HepG2 (cell line): ENCODE measurements at regions not wholly inside any gene's neighbourhood (a gene's known extent, or its start where the extent isn't known, plus 50 kb on each side); places are given as distances from the start of the nearest gene placed in this dataset.

ENCODE experiments used
- ATAC-seq: fragments of 200-7000 bp; cut with Tn5 transposase; 3 replicates; pipeline ENCODE4 v1.9.1; 2020; ENCODE audit warnings: mild to moderate bottlenecking, moderate library complexity
- BruUV-seq: library from RNA; stranded (reverse); fragments of 400-500 nt; replicated peaks from 2 replicates; lab custom pipeline; 2021; lab: Mats Ljungman, UMichigan
- CTCF ChIA-PET: fragments of 300-600 bp; formaldehyde crosslinking; extraction: SDS; loops from one replicate; lab custom pipeline; 2021; ENCODE audit warnings: low total read pairs, inconsistent platforms, low intra/inter-chr PET ratio; lab: Yijun Ruan, JAX
- POLR2A ChIA-PET: fragments of 350-600 bp; sonication (Branson Sonifier 250); formaldehyde crosslinking; loops from one replicate; lab custom pipeline; 2020; ENCODE audit warnings: antibody characterized with exemption, inconsistent platforms; lab: Yijun Ruan, JAX
- DNase-seq: peaks from one replicate; pipeline ENCODE4 v3.0.0-alpha.2; 2015; ENCODE audit warnings: low spot score
- FAIRE-seq: peaks from 3 replicates; lab custom pipeline; 2011; peaks lifted over from hg19 to GRCh38; lab: Jason Lieb, UNC
- H2AFZ ChIP-seq: one replicate; pipeline ENCODE4 v1.6.1; 2011; ENCODE audit warnings: low read length, inconsistent platforms
- H3K27ac ChIP-seq: fragments of 300-600 bp; 3 replicates; pipeline ENCODE4 v1.8.0; 2011; ENCODE audit warnings: mixed run types, mild to moderate bottlenecking, mixed read lengths, low read length, inconsistent platforms; ENCODE audit not compliant: insufficient read depth; ENCODE audit errors: extremely low read length
- H3K27me3 ChIP-seq, 2 experiments: fragments of 200-600 bp in 1 of 2; 2 replicates in 1 of 2; 3 replicates in 1 of 2; pipeline versions ENCODE4 v1.6.0 to v1.8.0; 2011; ENCODE audit warnings: low read length in 2 of 2, mild to moderate bottlenecking in 2 of 2, moderate library complexity in 2 of 2, inconsistent platforms in 1 of 2; ENCODE audit not compliant: insufficient read depth in 2 of 2, control insufficient read depth in 1 of 2
- H3K36me3 ChIP-seq, 2 experiments: fragments of 200-600 bp in 1 of 2; replicated peaks in 1 of 2; 2 replicates in 1 of 2; 3 replicates in 1 of 2; pipeline versions ENCODE4 v1.5.1 to v1.8.0; 2011; ENCODE audit warnings: low read length in 2 of 2, inconsistent platforms in 1 of 2; ENCODE audit not compliant: insufficient read depth in 2 of 2, control insufficient read depth in 1 of 2
- H3K4me1 ChIP-seq: 2 replicates; pipeline ENCODE4 v1.5.1; 2012; ENCODE audit warnings: low read length, inconsistent platforms; ENCODE audit not compliant: insufficient read depth
- H3K4me2 ChIP-seq: 2 replicates; pipeline ENCODE4 v1.6.0; 2011; ENCODE audit warnings: low read depth, low read length, inconsistent platforms
- H3K4me3 ChIP-seq, 3 experiments: fragments of 200-600 bp in 1 of 3; sonication (generic), shearing (Covaris generic) in 1 of 3; replicated peaks in 1 of 3; 2 replicates each; pipeline ENCODE4 v1.5.1; 2011 to 2016; ENCODE audit warnings: low read length in 3 of 3, inconsistent platforms in 2 of 3, low read depth in 2 of 3, mild to moderate bottlenecking in 2 of 3, control low read depth in 1 of 3, mixed read lengths in 1 of 3; ENCODE audit not compliant: insufficient read depth in 1 of 3
- H3K79me2 ChIP-seq: one replicate; pipeline ENCODE4 v1.6.1; 2011; ENCODE audit warnings: low read length, inconsistent platforms; ENCODE audit not compliant: insufficient read depth
- H3K9ac ChIP-seq: 2 replicates; pipeline ENCODE4 v1.6.0; 2011; ENCODE audit warnings: mild to moderate bottlenecking, low read depth, low read length, inconsistent platforms; ENCODE audit not compliant: insufficient read depth
- H3K9me3 ChIP-seq: 2 replicates; pipeline ENCODE4 v1.5.1; 2012; ENCODE audit warnings: mild to moderate bottlenecking, low read length
- H4K20me1 ChIP-seq: 2 replicates; pipeline ENCODE4 v1.6.0; 2011; ENCODE audit warnings: inconsistent platforms, mild to moderate bottlenecking, low read length, moderate library complexity; ENCODE audit not compliant: insufficient read depth
- FOXK1 ChIP-seq: sonication (generic); formaldehyde crosslinking; IDR thresholded peaks from 2 replicates; pipeline ENCODE4 v1.4.0; 2020; ENCODE audit warnings: low read depth, missing genetic modification reagents, borderline replicate concordance
- MAZ ChIP-seq, 2 experiments: sonication (generic) in 1 of 2; formaldehyde crosslinking in 1 of 2; IDR thresholded peaks; 2 replicates each; pipeline versions ENCODE4 v1.5.0 to v1.6.1; 2012 to 2020; ENCODE audit warnings: low read depth in 2 of 2, mild to moderate bottlenecking in 2 of 2, borderline replicate concordance in 1 of 2, improper control_type of control experiment in 1 of 2, low read length in 1 of 2, missing genetic modification reagents in 1 of 2, moderate library complexity in 1 of 2
- RARA ChIP-seq: IDR thresholded peaks from 2 replicates; pipeline ENCODE4 v1.6.1; 2016; ENCODE audit warnings: missing genetic modification reagents, missing compliant biosample characterization
- RARG ChIP-seq: sonication (generic); formaldehyde crosslinking; IDR thresholded peaks from 2 replicates; pipeline ENCODE4 v1.4.0; 2020; ENCODE audit warnings: low read depth, mild to moderate bottlenecking, missing genetic modification reagents
- SMYD3 ChIP-seq: sonication (generic); formaldehyde crosslinking; IDR thresholded peaks from 2 replicates; pipeline ENCODE4 v1.8.1; 2023; ENCODE audit warnings: mild to moderate bottlenecking, missing genetic modification reagents
- TBX3 ChIP-seq: fragments of 450-650 bp; IDR thresholded peaks from 2 replicates; pipeline ENCODE4 v1.6.1; 2017; ENCODE audit warnings: antibody characterized with exemption, mild to moderate bottlenecking, inconsistent platforms, borderline replicate concordance
- ZFP62 ChIP-seq: sonication (generic); formaldehyde crosslinking; IDR thresholded peaks from 2 replicates; pipeline ENCODE4 v1.4.0; 2020; ENCODE audit warnings: missing genetic modification reagents
- ZMYM4 ChIP-seq: sonication (generic); formaldehyde crosslinking; IDR thresholded peaks from 2 replicates; pipeline ENCODE4 v1.8.1; 2023; ENCODE audit warnings: mild to moderate bottlenecking, missing genetic modification reagents
- ZNF331 ChIP-seq: sonication (generic); formaldehyde crosslinking; IDR thresholded peaks from 2 replicates; pipeline ENCODE4 v1.4.0; 2020; ENCODE audit warnings: missing genetic modification reagents
- ZNF34 ChIP-seq: sonication (generic); formaldehyde crosslinking; IDR thresholded peaks from 2 replicates; pipeline ENCODE4 v1.4.0; 2020; ENCODE audit warnings: mild to moderate bottlenecking, missing genetic modification reagents, borderline replicate concordance
- ZNF605 ChIP-seq: sonication (generic); formaldehyde crosslinking; IDR thresholded peaks from 2 replicates; pipeline ENCODE4 v1.8.0; 2022; ENCODE audit warnings: mild to moderate bottlenecking, missing genetic modification reagents
- WGBS: methylation state at CpG from one replicate; pipeline ENCODE4 v1.1.6; 2017; ENCODE audit warnings: low lambda C conversion rate; 5-methylcytosine and 5-hydroxymethylcytosine counted together
- in situ Hi-C: cut with HindIII; loops from 2 replicates; pipeline ENCODE4 v1.10.0; 2017; ENCODE audit warnings: low pct_unique_long_range_greater_than_20kb; ENCODE audit not compliant: extremely low pct_ligation_motif_present
- intact Hi-C: fragments of 100-400 bp; cut with micrococcal nuclease; formaldehyde crosslinking; loops from one replicate; pipeline ENCODE4 v1.10.0; 2022; ENCODE audit not compliant: unreplicated experiment
- TF ChIP-seq, protein P1 (sequence below): sonication (generic); formaldehyde crosslinking; IDR thresholded peaks from 2 replicates; pipeline ENCODE4 v1.5.1; 2020; ENCODE audit warnings: mild to moderate bottlenecking, missing genetic modification reagents, borderline replicate concordance

DNA sequence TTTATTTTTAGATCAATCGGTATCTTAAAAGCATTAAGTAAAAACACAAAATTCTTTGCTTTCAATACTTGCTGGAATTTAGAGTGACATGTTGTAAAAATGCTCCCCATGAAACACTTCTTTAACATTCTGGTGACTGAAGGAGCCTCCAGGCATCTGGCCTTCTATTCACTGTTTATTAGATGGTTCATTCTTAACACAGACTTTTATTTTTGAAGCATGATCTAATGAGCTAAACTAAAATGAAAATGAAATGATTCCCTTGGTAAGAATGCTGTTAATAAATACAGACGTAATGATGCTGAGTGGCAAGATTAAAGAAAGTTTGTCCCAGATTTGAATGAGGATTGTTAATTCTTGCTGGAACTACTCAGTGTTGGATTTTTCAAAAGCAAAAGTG, 698.4 kb downstream of the TENT5A start:
- CTCF ChIA-PET: no interaction called here
- FAIRE-seq (no peak), ATAC-seq (no peak), DNase-seq (no peak)
- no peaks in the 10 kb centered on the region for H3K27me3 ChIP-seq
- no peak overlapping the region for H3K9ac ChIP-seq
- in situ Hi-C loops: no loop called here
- no peaks in the 10 kb centered on the region for H3K4me1 ChIP-seq
- H3K79me2 ChIP-seq: no peaks in the 10 kb centered on the region
- no peak overlapping the region for H2AFZ ChIP-seq
- no peaks in the 10 kb centered on the region for H3K36me3 ChIP-seq
- POLR2A ChIA-PET: no interaction called here
- H3K27ac ChIP-seq: no peak overlapping the region
- no peaks in the 10 kb centered on the region for H4K20me1 ChIP-seq
- intact Hi-C loops: no loop called here
- 5% methylated on average over 2 of the region's 2 CpGs for WGBS
- BruUV-seq: no TSS peak
- H3K9me3 ChIP-seq: peaks cover 5% of the 10 kb centered on the region; the same call in 1 of the 2 replicates
- H3K4me2 ChIP-seq: no peak overlapping the region
- H3K4me3 ChIP-seq: no peak overlapping the region
- TF ChIP-seq, protein P1, sequence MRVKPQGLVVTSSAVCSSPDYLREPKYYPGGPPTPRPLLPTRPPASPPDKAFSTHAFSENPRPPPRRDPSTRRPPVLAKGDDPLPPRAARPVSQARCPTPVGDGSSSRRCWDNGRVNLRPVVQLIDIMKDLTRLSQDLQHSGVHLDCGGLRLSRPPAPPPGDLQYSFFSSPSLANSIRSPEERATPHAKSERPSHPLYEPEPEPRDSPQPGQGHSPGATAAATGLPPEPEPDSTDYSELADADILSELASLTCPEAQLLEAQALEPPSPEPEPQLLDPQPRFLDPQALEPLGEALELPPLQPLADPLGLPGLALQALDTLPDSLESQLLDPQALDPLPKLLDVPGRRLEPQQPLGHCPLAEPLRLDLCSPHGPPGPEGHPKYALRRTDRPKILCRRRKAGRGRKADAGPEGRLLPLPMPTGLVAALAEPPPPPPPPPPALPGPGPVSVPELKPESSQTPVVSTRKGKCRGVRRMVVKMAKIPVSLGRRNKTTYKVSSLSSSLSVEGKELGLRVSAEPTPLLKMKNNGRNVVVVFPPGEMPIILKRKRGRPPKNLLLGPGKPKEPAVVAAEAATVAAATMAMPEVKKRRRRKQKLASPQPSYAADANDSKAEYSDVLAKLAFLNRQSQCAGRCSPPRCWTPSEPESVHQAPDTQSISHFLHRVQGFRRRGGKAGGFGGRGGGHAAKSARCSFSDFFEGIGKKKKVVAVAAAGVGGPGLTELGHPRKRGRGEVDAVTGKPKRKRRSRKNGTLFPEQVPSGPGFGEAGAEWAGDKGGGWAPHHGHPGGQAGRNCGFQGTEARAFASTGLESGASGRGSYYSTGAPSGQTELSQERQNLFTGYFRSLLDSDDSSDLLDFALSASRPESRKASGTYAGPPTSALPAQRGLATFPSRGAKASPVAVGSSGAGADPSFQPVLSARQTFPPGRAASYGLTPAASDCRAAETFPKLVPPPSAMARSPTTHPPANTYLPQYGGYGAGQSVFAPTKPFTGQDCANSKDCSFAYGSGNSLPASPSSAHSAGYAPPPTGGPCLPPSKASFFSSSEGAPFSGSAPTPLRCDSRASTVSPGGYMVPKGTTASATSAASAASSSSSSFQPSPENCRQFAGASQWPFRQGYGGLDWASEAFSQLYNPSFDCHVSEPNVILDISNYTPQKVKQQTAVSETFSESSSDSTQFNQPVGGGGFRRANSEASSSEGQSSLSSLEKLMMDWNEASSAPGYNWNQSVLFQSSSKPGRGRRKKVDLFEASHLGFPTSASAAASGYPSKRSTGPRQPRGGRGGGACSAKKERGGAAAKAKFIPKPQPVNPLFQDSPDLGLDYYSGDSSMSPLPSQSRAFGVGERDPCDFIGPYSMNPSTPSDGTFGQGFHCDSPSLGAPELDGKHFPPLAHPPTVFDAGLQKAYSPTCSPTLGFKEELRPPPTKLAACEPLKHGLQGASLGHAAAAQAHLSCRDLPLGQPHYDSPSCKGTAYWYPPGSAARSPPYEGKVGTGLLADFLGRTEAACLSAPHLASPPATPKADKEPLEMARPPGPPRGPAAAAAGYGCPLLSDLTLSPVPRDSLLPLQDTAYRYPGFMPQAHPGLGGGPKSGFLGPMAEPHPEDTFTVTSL (CRISPR knock-in tag): no peak
- no peak for TF ChIP-seq ZFP62 (CRISPR knock-in tag)
- no peak for TF ChIP-seq ZNF34 (CRISPR knock-in tag)
- no peak for TF ChIP-seq RARG (CRISPR knock-in tag)
- no peak for TF ChIP-seq RARA (CRISPR knock-in tag)
- TF ChIP-seq MAZ (IDR thresholded peaks at IDR 0.05; ENCODE audit: borderline replicate concordance, low read depth, low read length): no peak
- TF ChIP-seq MAZ (CRISPR knock-in tag; IDR thresholded peaks at IDR 0.05; ENCODE audit: low read depth): no peak
- no peak for TF ChIP-seq ZNF605 (CRISPR knock-in tag)
- no peak for TF ChIP-seq SMYD3
- no peak for TF ChIP-seq TBX3
- no peak for TF ChIP-seq ZMYM4 (CRISPR knock-in tag)
- no peak for TF ChIP-seq ZNF331 (CRISPR knock-in tag)
- TF ChIP-seq FOXK1: no peak
- TF ChIP-seq, all 625 proteins: peak for 0
